ENCODE measurements at regions not wholly inside any gene's neighbourhood (a gene's known extent, or its start where the extent isn't known, plus 50 kb on each side); places are given as distances from the start of the nearest gene placed in this dataset.
"Not testable (repeated sequence)": the region's sequence is repeated elsewhere in the genome, so short reads cannot be mapped to it uniquely, and the experiment has no call there.

- intact Hi-C loops (cut with DNase I), result no loop called here
- Histone ChIP-seq H3K27me3 (no peaks in the 10 kb centered on the region), H3K4me1 (no peaks in the 10 kb centered on the region), H3K27ac (no peak overlapping the region), H3K4me3 (no peak overlapping the region), H3K9me3 (no peaks in the 10 kb centered on the region), H3K36me3 (no peaks in the 10 kb centered on the region)
- 68% methylated on average over 5 of the region's 5 CpGs for WGBS (ENCODE audit: insufficient coverage, low coverage, low lambda C conversion rate, missing lambda C conversion rate)
- DNase-seq, result no peak
- TF ChIP-seq POLR2A (IDR thresholded peaks at IDR 0.05), result no peak
- no peak for TF ChIP-seq CTCF (IDR thresholded peaks at IDR 0.05)
- no peak for ATAC-seq
Measured at GRCh38 chr12:11986165-11986564, 84.6 kb upstream of the BCL2L14 start.

- WGBS (ENCODE audit: insufficient coverage, low coverage, low lambda C conversion rate, missing lambda C conversion rate), result 68% methylated on average over 3 of the region's 4 CpGs
- intact Hi-C loops (cut with DNase I), result no loop called here
Measured at GRCh38 chr12:11987901-11988300, 82.8 kb upstream of the BCL2L14 start.

GRCh38 chr12:11991604-11992003 lies 79.1 kb upstream of the BCL2L14 start:
- H3K9me3 ChIP-seq, result no peaks in the 10 kb centered on the region
- H3K4me1 ChIP-seq, result no peaks in the 10 kb centered on the region
- DNase-seq, result no peak
- no peak overlapping the region for H3K4me3 ChIP-seq
- WGBS (ENCODE audit: insufficient coverage, low coverage, low lambda C conversion rate, missing lambda C conversion rate), result 67% methylated on average over 4 of the region's 4 CpGs
- H3K36me3 ChIP-seq, result no peaks in the 10 kb centered on the region
- no peak overlapping the region for H3K27ac ChIP-seq
- TF ChIP-seq POLR2A (IDR thresholded peaks at IDR 0.05) (no peak), CTCF (IDR thresholded peaks at IDR 0.05) (no peak)
- intact Hi-C loops (cut with DNase I), result no loop called here
- ATAC-seq, result no peak
- H3K27me3 ChIP-seq, result no peaks in the 10 kb centered on the region

More at GRCh38 chr12:11987901-11988300, 82.8 kb upstream of the BCL2L14 start:
- Histone ChIP-seq H3K27ac (no peak overlapping the region), H3K4me1 (no peaks in the 10 kb centered on the region), H3K9me3 (no peaks in the 10 kb centered on the region), H3K4me3 (no peak overlapping the region), H3K27me3 (no peaks in the 10 kb centered on the region), H3K36me3 (no peaks in the 10 kb centered on the region)
- no peak for ATAC-seq
- TF ChIP-seq CTCF (IDR thresholded peaks at IDR 0.05) (no peak), POLR2A (IDR thresholded peaks at IDR 0.05) (no peak)
- no peak for DNase-seq

GRCh38 chr12:11992515-11992914 lies 78.2 kb upstream of the BCL2L14 start:
- Histone ChIP-seq H3K27ac (no peak overlapping the region), H3K27me3 (no peaks in the 10 kb centered on the region), H3K4me3 (no peak overlapping the region), H3K36me3 (no peaks in the 10 kb centered on the region), H3K4me1 (no peaks in the 10 kb centered on the region), H3K9me3 (no peaks in the 10 kb centered on the region)
- 80% methylated on average over 1 of the region's 3 CpGs for WGBS (ENCODE audit: insufficient coverage, low coverage, low lambda C conversion rate, missing lambda C conversion rate)
- DNase-seq, result no peak
- TF ChIP-seq POLR2A (IDR thresholded peaks at IDR 0.05) (no peak), CTCF (IDR thresholded peaks at IDR 0.05) (no peak)
- ATAC-seq, result no peak
- intact Hi-C loops (cut with DNase I), result no loop called here

GRCh38 chr12:11998307-11998943 lies 72.3 kb upstream of the BCL2L14 start:
- DNase-seq; intact Hi-C loops (cut with DNase I); H3K27ac ChIP-seq; H3K4me3 ChIP-seq; ATAC-seq; H3K36me3 ChIP-seq; H3K9me3 ChIP-seq; H3K4me1 ChIP-seq; H3K27me3 ChIP-seq: not testable (repeated sequence)
- 84% methylated on average over 4 of the region's 7 CpGs for WGBS (ENCODE audit: insufficient coverage, low coverage, low lambda C conversion rate, missing lambda C conversion rate)

Data from right lobe of liver (tissue), 6 donors.